MM.1S (cell line): ENCODE measurements at regions not wholly inside any gene's neighbourhood (a gene's known extent, or its start where the extent isn't known, plus 50 kb on each side); places are given as distances from the start of the nearest gene placed in this dataset.

Experiments
- DNase-seq: peaks from one replicate; pipeline ENCODE4 v3.0.0-alpha.2; 2015
- H2AFZ ChIP-seq: fragments of 300-600 bp; sonication (generic); 2 replicates; pipeline ENCODE4 v1.6.0; 2016; ENCODE audit warnings: antibody characterized with exemption, low read length
- H3F3A ChIP-seq: fragments of 300-600 bp; sonication (generic); 2 replicates; pipeline ENCODE4 v1.6.1; 2016; ENCODE audit warnings: mild to moderate bottlenecking, antibody characterized with exemption, low read length, moderate library complexity, mixed read lengths; ENCODE audit not compliant: insufficient read depth
- H3K27ac ChIP-seq: fragments of 300-600 bp; sonication (generic); 2 replicates; pipeline ENCODE4 v1.5.1; 2016; ENCODE audit warnings: mild to moderate bottlenecking, low read length
- H3K27me3 ChIP-seq: fragments of 300-600 bp; sonication (generic); replicated peaks from 2 replicates; pipeline ENCODE4 v1.6.0; 2016; ENCODE audit warnings: low read length; ENCODE audit not compliant: insufficient read depth
- H3K36me3 ChIP-seq: fragments of 300-600 bp; sonication (generic); replicated peaks from 2 replicates; pipeline ENCODE4 v1.6.1; 2016; ENCODE audit warnings: mild to moderate bottlenecking, low read length, mixed read lengths; ENCODE audit not compliant: insufficient read depth
- H3K4me1 ChIP-seq: fragments of 300-600 bp; sonication (generic); 2 replicates; pipeline ENCODE4 v1.6.1; 2016; ENCODE audit warnings: low read length, mixed read lengths
- H3K4me2 ChIP-seq: fragments of 300-600 bp; sonication (generic); 2 replicates; pipeline ENCODE4 v1.6.0; 2016; ENCODE audit warnings: low read depth, low read length
- H3K4me3 ChIP-seq: fragments of 300-600 bp; sonication (generic); 2 replicates; pipeline ENCODE4 v1.5.1; 2016; ENCODE audit warnings: low read length, mixed read lengths
- H3K79me2 ChIP-seq: fragments of 300-600 bp; sonication (generic); 2 replicates; pipeline ENCODE4 v1.6.1; 2016; ENCODE audit warnings: mixed run types, low read length, mixed read lengths
- H3K9ac ChIP-seq: fragments of 300-600 bp; sonication (generic); 2 replicates; pipeline ENCODE4 v1.6.1; 2016; ENCODE audit warnings: low read length, mixed read lengths
- H3K9me2 ChIP-seq: fragments of 300-600 bp; sonication (generic); replicated peaks from 2 replicates; pipeline ENCODE4 v1.6.1; 2016; ENCODE audit warnings: mild to moderate bottlenecking, low read length, mixed read lengths; ENCODE audit not compliant: insufficient read depth
- H3K9me3 ChIP-seq: fragments of 300-600 bp; sonication (generic); replicated peaks from 2 replicates; pipeline ENCODE4 v1.6.1; 2016; ENCODE audit warnings: mild to moderate bottlenecking, low read length, mixed read lengths; ENCODE audit not compliant: insufficient read depth
- H4K20me1 ChIP-seq: fragments of 300-600 bp; sonication (generic); 2 replicates; pipeline ENCODE4 v1.6.1; 2016; ENCODE audit warnings: mild to moderate bottlenecking, low read length, moderate library complexity, mixed read lengths; ENCODE audit not compliant: insufficient read depth
- EZH2 ChIP-seq: fragments of 300-600 bp; sonication (generic); optimal IDR thresholded peaks from 2 replicates; pipeline ENCODE3; 2017; ENCODE audit warnings: low read depth, mild to moderate bottlenecking, antibody characterized with exemption, low read length, mixed read lengths
- EZH2phosphoT487 ChIP-seq: fragments of 300-600 bp; sonication (generic); IDR thresholded peaks from 2 replicates; pipeline ENCODE4 v1.6.1; 2018; ENCODE audit warnings: antibody characterized with exemption, low read length
- TF ChIP-seq, protein P1 (sequence below): fragments of 300-600 bp; sonication (generic); IDR thresholded peaks from 2 replicates; pipeline ENCODE4 v1.5.1; 2016; ENCODE audit warnings: antibody characterized with exemption, low read length, mixed read lengths

DNA sequence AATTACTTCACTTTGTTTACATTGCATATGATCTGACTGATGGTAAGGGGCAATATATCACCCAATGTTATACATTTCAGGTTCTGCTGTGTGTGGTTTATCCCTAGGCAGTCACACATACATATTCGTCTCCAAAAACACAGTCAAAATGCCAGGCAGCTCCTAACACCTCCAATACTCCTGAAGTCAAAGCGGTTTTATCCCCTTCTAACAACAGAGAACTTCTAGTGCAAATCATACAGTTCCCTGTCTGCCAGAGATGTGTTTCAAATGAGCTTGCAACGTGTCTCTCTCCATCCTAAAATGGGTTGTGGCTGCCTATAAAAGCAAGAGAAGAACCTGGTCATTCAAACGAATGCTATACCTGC, 328.9 kb downstream of the ELAVL2 start:
- Histone ChIP-seq H3K36me3 (no peaks in the 10 kb centered on the region), H3K9ac (no peak overlapping the region), H3K4me1 (no peaks in the 10 kb centered on the region), H3K4me3 (no peak overlapping the region), H3F3A (no peaks in the 10 kb centered on the region), H3K27me3 (no peaks in the 10 kb centered on the region), H3K9me3 (no peaks in the 10 kb centered on the region), H3K79me2 (no peaks in the 10 kb centered on the region), H4K20me1 (no peaks in the 10 kb centered on the region), H3K4me2 (no peak overlapping the region), H3K27ac (no peak overlapping the region), H3K9me2 (no peaks in the 10 kb centered on the region), H2AFZ (no peak overlapping the region)
- no peak for DNase-seq
- TF ChIP-seq EZH2phosphoT487 (no peak), EZH2 (no peak)
- TF ChIP-seq, protein P1, sequence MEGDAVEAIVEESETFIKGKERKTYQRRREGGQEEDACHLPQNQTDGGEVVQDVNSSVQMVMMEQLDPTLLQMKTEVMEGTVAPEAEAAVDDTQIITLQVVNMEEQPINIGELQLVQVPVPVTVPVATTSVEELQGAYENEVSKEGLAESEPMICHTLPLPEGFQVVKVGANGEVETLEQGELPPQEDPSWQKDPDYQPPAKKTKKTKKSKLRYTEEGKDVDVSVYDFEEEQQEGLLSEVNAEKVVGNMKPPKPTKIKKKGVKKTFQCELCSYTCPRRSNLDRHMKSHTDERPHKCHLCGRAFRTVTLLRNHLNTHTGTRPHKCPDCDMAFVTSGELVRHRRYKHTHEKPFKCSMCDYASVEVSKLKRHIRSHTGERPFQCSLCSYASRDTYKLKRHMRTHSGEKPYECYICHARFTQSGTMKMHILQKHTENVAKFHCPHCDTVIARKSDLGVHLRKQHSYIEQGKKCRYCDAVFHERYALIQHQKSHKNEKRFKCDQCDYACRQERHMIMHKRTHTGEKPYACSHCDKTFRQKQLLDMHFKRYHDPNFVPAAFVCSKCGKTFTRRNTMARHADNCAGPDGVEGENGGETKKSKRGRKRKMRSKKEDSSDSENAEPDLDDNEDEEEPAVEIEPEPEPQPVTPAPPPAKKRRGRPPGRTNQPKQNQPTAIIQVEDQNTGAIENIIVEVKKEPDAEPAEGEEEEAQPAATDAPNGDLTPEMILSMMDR = no peak

- H3K27me3 ChIP-seq = no peaks in the 10 kb centered on the region
- H3F3A ChIP-seq = no peaks in the 10 kb centered on the region
- H3K4me1 ChIP-seq = no peaks in the 10 kb centered on the region
- no peaks in the 10 kb centered on the region for H4K20me1 ChIP-seq
- no peak overlapping the region for H2AFZ ChIP-seq
- no peak overlapping the region for H3K9ac ChIP-seq
- TF ChIP-seq EZH2 (no peak), EZH2phosphoT487 (no peak)
- TF ChIP-seq, protein P1 = no peak
- no peaks in the 10 kb centered on the region for H3K9me3 ChIP-seq
- H3K79me2 ChIP-seq = no peaks in the 10 kb centered on the region
- DNase-seq = no peak
- no peak overlapping the region for H3K4me3 ChIP-seq
- H3K9me2 ChIP-seq = no peaks in the 10 kb centered on the region
- H3K4me2 ChIP-seq = no peak overlapping the region
- H3K27ac ChIP-seq = no peak overlapping the region
- no peaks in the 10 kb centered on the region for H3K36me3 ChIP-seq
Observed at GRCh38 chr9:23502004-23502403, 324.0 kb downstream of the ELAVL2 start.

DNA sequence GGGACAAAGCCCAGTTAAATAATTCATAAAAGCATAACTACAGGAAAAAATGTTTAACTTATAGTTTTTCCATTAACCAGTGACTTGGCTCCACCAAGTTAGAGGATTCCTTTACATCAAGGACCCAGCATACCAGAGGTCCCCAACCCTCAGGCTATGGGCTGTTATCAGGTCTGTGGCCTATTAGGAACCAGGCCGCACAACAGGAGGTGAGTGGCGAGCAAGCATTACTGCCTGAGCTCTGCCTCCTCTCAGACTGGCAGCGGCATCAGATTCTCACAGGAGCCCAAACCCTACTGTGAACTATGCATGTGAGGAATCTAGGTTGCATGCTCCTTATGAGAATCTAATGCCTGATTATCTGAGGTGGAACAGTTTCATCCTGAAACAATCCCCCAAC, 303.1 kb downstream of the ELAVL2 start:
- no peak overlapping the region for H3K27ac ChIP-seq
- H3K9ac ChIP-seq = no peak overlapping the region
- no peaks in the 10 kb centered on the region for H4K20me1 ChIP-seq
- H2AFZ ChIP-seq = no peak overlapping the region
- no peaks in the 10 kb centered on the region for H3F3A ChIP-seq
- H3K9me3 ChIP-seq = no peaks in the 10 kb centered on the region
- no peaks in the 10 kb centered on the region for H3K79me2 ChIP-seq
- no peak for DNase-seq
- H3K27me3 ChIP-seq = no peaks in the 10 kb centered on the region
- H3K4me1 ChIP-seq = no peaks in the 10 kb centered on the region
- TF ChIP-seq EZH2 (no peak), EZH2phosphoT487 (no peak)
- TF ChIP-seq, protein P1 = no peak
- no peak overlapping the region for H3K4me3 ChIP-seq
- no peaks in the 10 kb centered on the region for H3K36me3 ChIP-seq
- H3K9me2 ChIP-seq = no peaks in the 10 kb centered on the region
- no peak overlapping the region for H3K4me2 ChIP-seq
